Upper lobe of right lung (tissue), 1 donor: ENCODE measurements at regions not wholly inside any gene's neighbourhood (a gene's known extent, or its start where the extent isn't known, plus 50 kb on each side); places are given as distances from the start of the nearest gene placed in this dataset.
A peak's percentile ranks its signal among the peaks of the same experiment; 100 is the strongest.

Experiments used
- ATAC-seq: fragments of 200-7000 bp; cut with Tn5 transposase; one replicate; pipeline ENCODE4 v1.9.1; 2020; ENCODE audit warnings: mild to moderate bottlenecking, moderate library complexity
- DNase-seq: peaks from one replicate; pipeline ENCODE4 v3.0.0-alpha.2; 2020
- H3K27ac ChIP-seq: fragments of 200-600 bp; one replicate; pipeline ENCODE4 v1.8.0; 2022
- H3K27me3 ChIP-seq: fragments of 200-600 bp; one replicate; pipeline ENCODE4 v1.8.0; 2022; ENCODE audit warnings: mild to moderate bottlenecking
- H3K36me3 ChIP-seq: fragments of 200-600 bp; one replicate; pipeline ENCODE4 v1.8.0; 2022
- H3K4me1 ChIP-seq: fragments of 200-600 bp; one replicate; pipeline ENCODE4 v1.8.0; 2022
- H3K4me3 ChIP-seq: fragments of 200-600 bp; one replicate; pipeline ENCODE4 v1.8.0; 2022; ENCODE audit warnings: mild to moderate bottlenecking
- H3K9me3 ChIP-seq: fragments of 200-600 bp; one replicate; pipeline ENCODE4 v1.8.0; 2022
- CTCF ChIP-seq: fragments of 200-600 bp; IDR thresholded peaks from one replicate; pipeline ENCODE4 v1.8.0; 2022; ENCODE audit warnings: antibody characterized with exemption
- intact Hi-C: fragments of 100-400 bp; cut with DNase I; formaldehyde crosslinking; loops from one replicate; pipeline ENCODE4 v1.11.0; 2022
- donor health status: DM: no; HTN: yes; CAD: no; lungs with severe emphysema.

GRCh38 chr6:12384357-12384912, 94.3 kb downstream of the EDN1 start:
- Histone ChIP-seq H3K4me3 (no peak overlapping the region), H3K27ac (no peak overlapping the region), H3K4me1 (no peaks in the 10 kb centered on the region), H3K9me3 (no peaks in the 10 kb centered on the region), H3K27me3 (no peaks in the 10 kb centered on the region), H3K36me3 (no peaks in the 10 kb centered on the region)
- intact Hi-C loops, result no loop called here
- no peak for TF ChIP-seq CTCF
- ATAC-seq, result no peak
- DNase-seq, result no peak

- H3K4me1 ChIP-seq, result no peaks in the 10 kb centered on the region
- no peaks in the 10 kb centered on the region for H3K27me3 ChIP-seq
- H3K27ac ChIP-seq, result no peak overlapping the region
- TF ChIP-seq CTCF, result no peak
- H3K4me3 ChIP-seq, result no peak overlapping the region
- intact Hi-C loops, result no loop called here
- no peaks in the 10 kb centered on the region for H3K9me3 ChIP-seq
- no peaks in the 10 kb centered on the region for H3K36me3 ChIP-seq
- DNase-seq (no peak), ATAC-seq (no peak)
Measured at GRCh38 chr6:12385316-12385715, 95.2 kb downstream of the EDN1 start.

- no peak for ATAC-seq
- Histone ChIP-seq H3K36me3 (no peaks in the 10 kb centered on the region), H3K4me1 (no peaks in the 10 kb centered on the region), H3K27me3 (no peaks in the 10 kb centered on the region), H3K9me3 (no peaks in the 10 kb centered on the region), H3K27ac (no peak overlapping the region), H3K4me3 (no peak overlapping the region)
- intact Hi-C loops, result no loop called here
- DNase-seq, result no peak
- no peak for TF ChIP-seq CTCF
Measured at GRCh38 chr6:12386816-12387215, 96.7 kb downstream of the EDN1 start.

GRCh38 chr6:12391472-12391871, 101.3 kb downstream of the EDN1 start:
- peak; percentile 23 for ATAC-seq

GRCh38 chr6:12392490-12392889, 102.3 kb downstream of the EDN1 start:
- H3K36me3 ChIP-seq, result no peaks in the 10 kb centered on the region
- DNase-seq (no peak), ATAC-seq (no peak)
- H3K9me3 ChIP-seq, result no peaks in the 10 kb centered on the region
- no peaks in the 10 kb centered on the region for H3K27me3 ChIP-seq
- TF ChIP-seq CTCF, result no peak
- no peak overlapping the region for H3K4me3 ChIP-seq
- intact Hi-C loops, result no loop called here
- no peak overlapping the region for H3K27ac ChIP-seq
- no peaks in the 10 kb centered on the region for H3K4me1 ChIP-seq

More at GRCh38 chr6:12391472-12391871, 101.3 kb downstream of the EDN1 start:
- Histone ChIP-seq H3K27ac (no peak overlapping the region), H3K4me3 (no peak overlapping the region), H3K4me1 (no peaks in the 10 kb centered on the region), H3K36me3 (no peaks in the 10 kb centered on the region), H3K9me3 (no peaks in the 10 kb centered on the region), H3K27me3 (no peaks in the 10 kb centered on the region)
- no peak for TF ChIP-seq CTCF
- DNase-seq, result no peak
- intact Hi-C loops, result no loop called here

GRCh38 chr6:12393100-12393499, 102.9 kb downstream of the EDN1 start:
- no peak for TF ChIP-seq CTCF
- no peaks in the 10 kb centered on the region for H3K36me3 ChIP-seq
- H3K4me1 ChIP-seq, result no peaks in the 10 kb centered on the region
- no peaks in the 10 kb centered on the region for H3K27me3 ChIP-seq
- DNase-seq (no peak), ATAC-seq (no peak)
- intact Hi-C loops, result no loop called here
- H3K27ac ChIP-seq, result no peak overlapping the region
- no peak overlapping the region for H3K4me3 ChIP-seq
- H3K9me3 ChIP-seq, result no peaks in the 10 kb centered on the region
